OCI-LY3 (cell line): ENCODE measurements at regions not wholly inside any gene's neighbourhood (a gene's known extent, or its start where the extent isn't known, plus 50 kb on each side); places are given as distances from the start of the nearest gene placed in this dataset.
A peak's percentile ranks its signal among the peaks of the same experiment; 100 is the strongest.

Source experiments
- H2AFZ ChIP-seq: fragments of 200-600, 300-600 bp; shearing (Covaris generic); 2 replicates; pipeline ENCODE4 v1.6.0; 2014; ENCODE audit warnings: antibody characterized with exemption, low read depth, low read length
- H3K27ac ChIP-seq: fragments of 200-600, 300-600 bp; sonication (generic); 2 replicates; pipeline ENCODE4 v1.5.1; 2014; ENCODE audit warnings: mild to moderate bottlenecking, low read length, moderate library complexity, mixed read lengths
- H3K27me3 ChIP-seq: fragments of 200-600, 300-600 bp; sonication (generic); 2 replicates; pipeline ENCODE4 v1.6.1; 2014; ENCODE audit warnings: low read depth, low read length, mixed read lengths
- H3K36me3 ChIP-seq: fragments of 200-600, 300-600 bp; sonication (generic); replicated peaks from 2 replicates; pipeline ENCODE3; 2014; ENCODE audit warnings: low read depth, low read length, mixed read lengths
- H3K4me1 ChIP-seq: fragments of 300-600, 200-600 bp; sonication (generic); 2 replicates; pipeline ENCODE4 v1.6.1; 2014; ENCODE audit warnings: low read length, mixed read lengths
- H3K4me2 ChIP-seq: fragments of 200-600, 300-600 bp; sonication (generic); 2 replicates; pipeline ENCODE4 v1.6.1; 2014; ENCODE audit warnings: low read length, mixed read lengths
- H3K4me3 ChIP-seq: fragments of 300-600, 200-600 bp; sonication (generic); 2 replicates; pipeline ENCODE4 v1.5.1; 2014; ENCODE audit warnings: antibody characterized with exemption, mild to moderate bottlenecking, low read length, moderate library complexity
- H3K79me2 ChIP-seq: fragments of 300-600, 200-600 bp; shearing (Covaris generic); 2 replicates; pipeline ENCODE4 v1.6.1; 2014; ENCODE audit warnings: mild to moderate bottlenecking, low read length, mixed read lengths
- H3K9ac ChIP-seq: fragments of 300-600, 200-600 bp; shearing (Covaris generic); 2 replicates; pipeline ENCODE4 v1.6.0; 2014; ENCODE audit warnings: mild to moderate bottlenecking, low read length, moderate library complexity
- H3K9me3 ChIP-seq: fragments of 200-600, 300-600 bp; shearing (Covaris generic); 2 replicates; pipeline ENCODE4 v1.6.1; 2014; ENCODE audit warnings: low read length, mixed read lengths; ENCODE audit not compliant: insufficient read depth
- H4K20me1 ChIP-seq: fragments of 200-600, 300-600 bp; sonication (generic); 2 replicates; pipeline ENCODE4 v1.6.1; 2016; ENCODE audit warnings: low read length, mixed read lengths; ENCODE audit not compliant: insufficient read depth
- CTCF ChIP-seq: fragments of 200-600, 300-600 bp; sonication (generic); IDR thresholded peaks from 2 replicates; pipeline ENCODE4 v1.5.1; 2014; ENCODE audit warnings: antibody characterized with exemption, low read length, low read depth
- EZH2phosphoT487 ChIP-seq: fragments of 200-600 bp; shearing (Covaris generic); IDR thresholded peaks from 2 replicates; pipeline ENCODE4 v1.6.1; 2018; ENCODE audit warnings: antibody characterized with exemption, mixed run types, low read depth

GRCh38 chrY:8500888-8501287 lies 836.4 kb upstream of the TSPY4 start:
- no peaks in the 10 kb centered on the region for H3K36me3 ChIP-seq
- H3K27me3 ChIP-seq, result no peaks in the 10 kb centered on the region
- H3K4me1 ChIP-seq, result no peaks in the 10 kb centered on the region
- no peak overlapping the region for H3K4me2 ChIP-seq
- no peaks in the 10 kb centered on the region for H3K9me3 ChIP-seq
- H2AFZ ChIP-seq, result no peak overlapping the region
- no peaks in the 10 kb centered on the region for H4K20me1 ChIP-seq
- no peaks in the 10 kb centered on the region for H3K79me2 ChIP-seq
- TF ChIP-seq EZH2phosphoT487 (no peak), CTCF (no peak)
- H3K27ac ChIP-seq, result no peak overlapping the region
- no peak overlapping the region for H3K9ac ChIP-seq
- no peak overlapping the region for H3K4me3 ChIP-seq

GRCh38 chrY:8533468-8533867 lies 803.8 kb upstream of the TSPY4 start:
- Histone ChIP-seq H2AFZ (no peak overlapping the region), H4K20me1 (peaks cover 15% of the 10 kb centered on the region), H3K27me3 (peaks cover 49% of the 10 kb centered on the region), H3K4me2 (no peak overlapping the region), H3K79me2 (no peaks in the 10 kb centered on the region), H3K4me1 (peaks cover 36% of the 10 kb centered on the region), H3K27ac (no peak overlapping the region), H3K4me3 (no peak overlapping the region), H3K9ac (no peak overlapping the region), H3K9me3 (no peaks in the 10 kb centered on the region), H3K36me3 (no peaks in the 10 kb centered on the region)
- TF ChIP-seq CTCF (no peak), EZH2phosphoT487 (no peak)

GRCh38 chrY:8535704-8536103 lies 801.6 kb upstream of the TSPY4 start:
- H4K20me1 ChIP-seq, result peaks cover 15% of the 10 kb centered on the region
- peak overlapping the region; percentile 68 for H3K4me3 ChIP-seq
- no peaks in the 10 kb centered on the region for H3K9me3 ChIP-seq
- peaks cover 38% of the 10 kb centered on the region for H3K4me1 ChIP-seq
- H2AFZ ChIP-seq, result no peak overlapping the region
- H3K27me3 ChIP-seq, result peaks cover 65% of the 10 kb centered on the region
- H3K79me2 ChIP-seq, result no peaks in the 10 kb centered on the region
- TF ChIP-seq CTCF (no peak), EZH2phosphoT487 (peak; percentile 47; the same call in 1 of the 2 replicates)
- H3K27ac ChIP-seq, result peak overlapping the region; percentile 59
- peak overlapping the region; percentile 85 for H3K4me2 ChIP-seq
- H3K9ac ChIP-seq, result no peak overlapping the region
- no peaks in the 10 kb centered on the region for H3K36me3 ChIP-seq

- H3K9ac ChIP-seq, result peak overlapping the region; percentile 41; the same call in 1 of the 2 replicates
- no peaks in the 10 kb centered on the region for H3K36me3 ChIP-seq
- H3K27ac ChIP-seq, result peak overlapping the region; percentile 59
- no peaks in the 10 kb centered on the region for H3K9me3 ChIP-seq
- H3K4me3 ChIP-seq, result peak overlapping the region; percentile 68
- no peaks in the 10 kb centered on the region for H3K79me2 ChIP-seq
- H3K4me1 ChIP-seq, result peaks cover 38% of the 10 kb centered on the region
- peaks cover 15% of the 10 kb centered on the region for H4K20me1 ChIP-seq
- TF ChIP-seq CTCF, result no peak
- TF ChIP-seq EZH2phosphoT487, result no peak
- peaks cover 62% of the 10 kb centered on the region for H3K27me3 ChIP-seq
- H3K4me2 ChIP-seq, result peak overlapping the region; percentile 85
- no peak overlapping the region for H2AFZ ChIP-seq
Observed at GRCh38 chrY:8536277-8536676, 801.0 kb upstream of the TSPY4 start.
